B cell (primary cell): ENCODE measurements at regions not wholly inside any gene's neighbourhood (a gene's known extent, or its start where the extent isn't known, plus 50 kb on each side); places are given as distances from the start of the nearest gene placed in this dataset.

Experiments used
- ATAC-seq: fragments of 200-7000 bp; cut with Tn5 transposase; one replicate; pipeline ENCODE4 v1.10.0; 2021; ENCODE audit warnings: low read depth, mild to moderate bottlenecking, moderate number of reproducible peaks, moderate library complexity
- CTCF ChIA-PET: fragments of 350-600 bp; sonication (Branson Sonifier 250); formaldehyde crosslinking; loops from one replicate; lab custom pipeline; 2021; ENCODE audit warnings: antibody characterized with exemption, inconsistent platforms; lab: Charles Lee
- POLR2A ChIA-PET: fragments of 350-600 bp; sonication (Branson Sonifier 250); formaldehyde crosslinking; loops from one replicate; lab custom pipeline; 2021; ENCODE audit warnings: antibody characterized with exemption; lab: Charles Lee
- DNase-seq: peaks from one replicate; pipeline ENCODE4 v3.0.0; 2013
- H2AFZ ChIP-seq: 2 replicates; pipeline ENCODE4 v1.6.1; 2012; ENCODE audit warnings: mild to moderate bottlenecking, low read depth, low read length; ENCODE audit not compliant: insufficient read depth, poor library complexity, severe bottlenecking
- H3K27ac ChIP-seq, 2 donors: 1 replicate in 1 of 2; 2 replicates in 1 of 2; pipeline ENCODE4 v1.5.1; 2012 to 2013; ENCODE audit warnings: low read length in 2 of 2, mild to moderate bottlenecking in 2 of 2, moderate library complexity in 1 of 2
- H3K27me3 ChIP-seq, 4 experiments: fragments of 200-600 bp in 1 of 4; sonication (generic) in 1 of 4; replicated peaks in 1 of 4; 1 replicate in 2 of 4; 2 replicates in 2 of 4; pipeline versions ENCODE4 v1.6.1 to v1.7.0; 2013 to 2016; ENCODE audit warnings: low read length in 3 of 4, mild to moderate bottlenecking in 2 of 4, mixed read lengths in 1 of 4, moderate library complexity in 1 of 4; ENCODE audit not compliant: insufficient read depth in 4 of 4, control insufficient read depth in 3 of 4; ENCODE audit errors: control extremely low read depth in 1 of 4
- H3K36me3 ChIP-seq, 2 experiments: replicated peaks in 1 of 2; 1 replicate in 1 of 2; 2 replicates in 1 of 2; pipeline versions ENCODE4 v1.6.1 to v1.7.1; 2013; ENCODE audit warnings: low read length in 1 of 2; ENCODE audit not compliant: insufficient read depth in 2 of 2, control insufficient read depth in 1 of 2; ENCODE audit errors: control extremely low read depth in 1 of 2, extremely low read depth in 1 of 2
- H3K4me1 ChIP-seq, 2 donors: fragments of 200-600 bp in 1 of 2; sonication (generic) in 1 of 2; 1 replicate in 1 of 2; 2 replicates in 1 of 2; pipeline versions ENCODE4 v1.5.1 to v1.6.1; 2013 to 2017; ENCODE audit warnings: low read length in 2 of 2; ENCODE audit not compliant: control insufficient read depth in 2 of 2, insufficient read depth in 2 of 2
- H3K4me2 ChIP-seq: replicated peaks from 2 replicates; pipeline ENCODE3; 2012; ENCODE audit warnings: mild to moderate bottlenecking, low read depth, low read length; ENCODE audit not compliant: poor library complexity, severe bottlenecking
- H3K4me3 ChIP-seq, 5 experiments: fragments of 200-600 bp in 1 of 5; sonication (generic) in 1 of 5; 1 replicate in 3 of 5; 2 replicates in 2 of 5; pipeline versions ENCODE4 v1.5.1 to v1.7.0; 2011 to 2016; ENCODE audit warnings: low read length in 4 of 5, mild to moderate bottlenecking in 4 of 5, low read depth in 2 of 5, control low read depth in 1 of 5, moderate library complexity in 1 of 5; ENCODE audit not compliant: insufficient read depth in 1 of 5; ENCODE audit errors: control extremely low read depth in 1 of 5, extremely low read depth in 1 of 5
- H3K79me2 ChIP-seq: fragments of 200-600 bp; sonication (generic); one replicate; pipeline ENCODE4 v1.6.0; 2016; ENCODE audit warnings: low read length; ENCODE audit not compliant: control insufficient read depth, insufficient read depth
- H3K9ac ChIP-seq: fragments of 200-600 bp; sonication (generic); 2 replicates; pipeline ENCODE4 v1.6.1; 2017; ENCODE audit warnings: mild to moderate bottlenecking, low read length, moderate library complexity
- H3K9me3 ChIP-seq, 3 donors: one replicate each; pipeline versions ENCODE4 v1.6.1 to v1.7.1; 2013; ENCODE audit warnings: low read length in 2 of 3; ENCODE audit not compliant: control insufficient read depth in 2 of 3, insufficient read depth in 1 of 3; ENCODE audit errors: control extremely low read depth in 1 of 3
- H4K20me1 ChIP-seq: 2 replicates; pipeline ENCODE4 v1.6.0; 2012; ENCODE audit warnings: mild to moderate bottlenecking, low read length; ENCODE audit not compliant: insufficient read depth, control insufficient read depth, poor library complexity, severe bottlenecking
- H3K27ac Mint-ChIP-seq: one replicate; pipeline ENCODE4 v1.8.0; 2021; ENCODE audit warnings: mixed read lengths
- H3K27me3 Mint-ChIP-seq: one replicate; pipeline ENCODE4 v1.8.0; 2021; ENCODE audit warnings: mixed read lengths
- H3K4me1 Mint-ChIP-seq: one replicate; pipeline ENCODE4 v1.8.0; 2021; ENCODE audit warnings: mixed read lengths
- H3K4me3 Mint-ChIP-seq: one replicate; pipeline ENCODE4 v1.8.0; 2021; ENCODE audit warnings: mixed read lengths
- H3K9me3 Mint-ChIP-seq: one replicate; pipeline ENCODE4 v1.8.0; 2022; ENCODE audit warnings: mixed read lengths; ENCODE audit not compliant: insufficient read depth
- EZH2 ChIP-seq: IDR thresholded peaks from 2 replicates; pipeline ENCODE4 v1.6.1; 2012; ENCODE audit warnings: borderline replicate concordance, low read depth, mild to moderate bottlenecking, moderate library complexity, low read length; ENCODE audit not compliant: insufficient read depth, poor library complexity, severe bottlenecking
- WGBS: methylation state at CpG from one replicate; pipeline ENCODE4 v1.1.5; 2013; ENCODE audit warnings: missing lambda C conversion rate; ENCODE audit not compliant: insufficient coverage; 5-methylcytosine and 5-hydroxymethylcytosine counted together
- intact Hi-C: fragments of 100-400 bp; cut with micrococcal nuclease; formaldehyde crosslinking; loops from one replicate; pipeline ENCODE4 v1.10.0; 2022
- TF ChIP-seq, protein P1 (sequence below): fragments of 200-600 bp; IDR thresholded peaks from one replicate; pipeline ENCODE4 v1.8.0; 2022; ENCODE audit warnings: antibody characterized with exemption, mild to moderate bottlenecking

DNA sequence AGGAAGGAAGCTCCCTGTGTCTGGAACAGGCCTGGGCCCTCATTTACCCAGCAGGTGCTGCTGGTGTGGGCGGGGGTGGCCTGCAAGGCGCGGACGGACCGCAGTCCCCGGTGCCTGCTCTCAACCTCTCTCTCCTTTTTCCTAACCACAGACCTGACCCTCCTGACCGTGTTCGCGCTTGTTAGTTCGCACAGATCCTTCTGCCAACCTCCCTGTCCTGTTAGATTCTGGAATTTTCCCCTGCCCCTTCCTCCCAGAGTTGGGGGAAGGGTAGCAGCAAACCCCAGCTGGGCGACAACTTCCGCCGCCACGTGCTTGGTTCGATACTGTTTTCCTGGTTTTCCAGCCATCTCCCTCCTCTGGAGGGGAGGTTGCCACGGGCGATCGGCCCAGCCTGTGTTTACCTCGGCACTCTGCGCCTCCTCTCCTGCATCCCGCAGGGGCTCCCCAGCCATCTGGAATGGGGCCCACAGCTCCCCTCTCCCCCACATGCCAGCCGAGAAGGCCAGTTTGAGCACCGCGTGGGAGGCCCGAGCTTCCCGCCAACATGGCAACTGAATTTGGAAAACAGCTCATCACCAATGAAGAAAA, 70.8 kb upstream of the UNC5A start:
- H3K9me3 Mint-ChIP-seq, result no peaks in the 10 kb centered on the region
- Histone ChIP-seq H3K4me1 (peaks cover 16 to 17% of the 10 kb centered on the region in 2 donors), H3K4me3 (no peak overlapping the region), H3K27me3 (peaks cover 0 to 54% (median 12%) of the 10 kb centered on the region in 4 experiments), H3K4me2 (no peak overlapping the region), H3K9ac (no peak overlapping the region), H4K20me1 (no peaks in the 10 kb centered on the region), H3K79me2 (no peaks in the 10 kb centered on the region), H2AFZ (no peak overlapping the region), H3K27ac (no peak overlapping the region), H3K36me3 (no peaks in the 10 kb centered on the region), H3K9me3 (peaks cover 0 to 11% (median 0%) of the 10 kb centered on the region in 3 donors)
- H3K4me3 Mint-ChIP-seq, result no peak overlapping the region
- no peak for DNase-seq
- TF ChIP-seq EZH2, result no peak
- TF ChIP-seq, protein P1, sequence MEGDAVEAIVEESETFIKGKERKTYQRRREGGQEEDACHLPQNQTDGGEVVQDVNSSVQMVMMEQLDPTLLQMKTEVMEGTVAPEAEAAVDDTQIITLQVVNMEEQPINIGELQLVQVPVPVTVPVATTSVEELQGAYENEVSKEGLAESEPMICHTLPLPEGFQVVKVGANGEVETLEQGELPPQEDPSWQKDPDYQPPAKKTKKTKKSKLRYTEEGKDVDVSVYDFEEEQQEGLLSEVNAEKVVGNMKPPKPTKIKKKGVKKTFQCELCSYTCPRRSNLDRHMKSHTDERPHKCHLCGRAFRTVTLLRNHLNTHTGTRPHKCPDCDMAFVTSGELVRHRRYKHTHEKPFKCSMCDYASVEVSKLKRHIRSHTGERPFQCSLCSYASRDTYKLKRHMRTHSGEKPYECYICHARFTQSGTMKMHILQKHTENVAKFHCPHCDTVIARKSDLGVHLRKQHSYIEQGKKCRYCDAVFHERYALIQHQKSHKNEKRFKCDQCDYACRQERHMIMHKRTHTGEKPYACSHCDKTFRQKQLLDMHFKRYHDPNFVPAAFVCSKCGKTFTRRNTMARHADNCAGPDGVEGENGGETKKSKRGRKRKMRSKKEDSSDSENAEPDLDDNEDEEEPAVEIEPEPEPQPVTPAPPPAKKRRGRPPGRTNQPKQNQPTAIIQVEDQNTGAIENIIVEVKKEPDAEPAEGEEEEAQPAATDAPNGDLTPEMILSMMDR, result no peak
- intact Hi-C loops, result no loop called here
- peaks cover 71% of the 10 kb centered on the region for H3K27me3 Mint-ChIP-seq
- ATAC-seq, result no peak
- 51% methylated on average over 25 of the region's 26 CpGs for WGBS
- POLR2A ChIA-PET, result no interaction called here
- peaks cover 11% of the 10 kb centered on the region for H3K4me1 Mint-ChIP-seq
- CTCF ChIA-PET, result no interaction called here
- no peak overlapping the region for H3K27ac Mint-ChIP-seq

DNA sequence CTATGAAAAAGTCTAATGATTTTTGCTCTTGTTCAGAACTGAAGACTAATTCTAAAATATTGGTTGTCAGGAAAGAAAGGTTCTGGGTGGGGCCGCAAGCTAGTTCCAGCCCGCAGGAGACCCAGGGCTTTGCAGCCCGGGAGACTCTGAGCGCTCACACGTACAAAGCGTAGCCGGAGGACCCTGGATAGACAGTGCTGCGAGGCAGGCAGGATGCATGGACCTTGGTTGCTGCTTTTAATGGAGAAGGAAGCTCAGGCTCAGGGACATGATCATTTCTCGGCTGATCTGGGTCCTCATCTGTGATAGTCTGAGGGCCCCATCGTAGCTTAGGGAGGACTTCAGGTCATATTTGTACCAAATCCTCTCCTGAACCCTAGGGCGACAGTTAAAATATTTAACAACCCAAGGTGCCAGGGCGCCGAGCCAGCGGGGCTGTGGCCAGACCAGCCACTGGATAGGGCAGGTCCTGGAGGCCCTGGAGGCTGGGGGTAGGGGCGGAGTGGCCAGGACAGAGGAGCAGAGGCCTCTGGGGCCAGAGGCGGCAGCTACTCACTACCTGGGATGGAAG, 70.1 kb upstream of the UNC5A start:
- ChIA-PET POLR2A (no interaction called here), CTCF (no interaction called here)
- no peak for ATAC-seq
- Histone ChIP-seq H3K79me2 (no peaks in the 10 kb centered on the region), H3K4me2 (no peak overlapping the region), H3K9ac (no peak overlapping the region), H3K36me3 (no peaks in the 10 kb centered on the region), H2AFZ (no peak overlapping the region), H3K4me3 (no peak overlapping the region), H3K27ac (no peak overlapping the region), H3K27me3 (peaks cover 0 to 60% (median 18%) of the 10 kb centered on the region in 4 experiments), H3K4me1 (peaks cover 17% of the 10 kb centered on the region in 2 donors), H3K9me3 (peaks cover 0 to 9% (median 0%) of the 10 kb centered on the region in 3 donors), H4K20me1 (no peaks in the 10 kb centered on the region)
- intact Hi-C loops, result no loop called here
- no peak for TF ChIP-seq EZH2
- TF ChIP-seq, protein P1, result no peak
- Mint-ChIP-seq H3K4me3 (no peak overlapping the region), H3K4me1 (peaks cover 11% of the 10 kb centered on the region), H3K27ac (no peak overlapping the region), H3K27me3 (peaks cover 73% of the 10 kb centered on the region), H3K9me3 (no peaks in the 10 kb centered on the region)
- DNase-seq, result no peak
- WGBS, result 75% methylated on average over 15 of the region's 16 CpGs
